Renal pelvis (tissue), 1 donor: ENCODE measurements at regions not wholly inside any gene's neighbourhood (a gene's known extent, or its start where the extent isn't known, plus 50 kb on each side); places are given as distances from the start of the nearest gene placed in this dataset.

Experiments used
- DNase-seq: peaks from one replicate; pipeline ENCODE4 v3.0.0-alpha.2; 2013

GRCh38 chr11:105553025-105553424 is 56.8 kb upstream of the GRIA4 start:
- no peak for DNase-seq

GRCh38 chr11:105548359-105548758 is 61.5 kb upstream of the GRIA4 start:
- no peak for DNase-seq

GRCh38 chr11:105538588-105538987 is 71.3 kb upstream of the GRIA4 start:
- no peak for DNase-seq

- DNase-seq = no peak
These were observed 72.3 kb upstream of the GRIA4 start for GRCh38 chr11:105537531-105537930.

GRCh38 chr11:105524286-105524685 is 85.6 kb upstream of the GRIA4 start:
- peak; percentile 14 for DNase-seq

GRCh38 chr11:105520706-105521345 is 89.0 kb upstream of the GRIA4 start:
- DNase-seq = no peak

GRCh38 chr11:105507496-105508254 is 102.2 kb upstream of the GRIA4 start:
- no peak for DNase-seq

- no peak for DNase-seq
These were observed 117.9 kb upstream of the GRIA4 start for GRCh38 chr11:105492010-105492409.

GRCh38 chr11:105491394-105491793 is 118.5 kb upstream of the GRIA4 start:
- no peak for DNase-seq

GRCh38 chr11:105490333-105490732 is 119.5 kb upstream of the GRIA4 start:
- DNase-seq = no peak

- peak; percentile 51 for DNase-seq
These were observed 120.4 kb upstream of the GRIA4 start for GRCh38 chr11:105489446-105489845.

GRCh38 chr11:105486929-105487328 is 122.9 kb upstream of the GRIA4 start:
- DNase-seq = no peak

- DNase-seq = no peak
These were observed 139.9 kb upstream of the GRIA4 start for GRCh38 chr11:105469931-105470330.

- DNase-seq = no peak
These were observed 141.7 kb upstream of the GRIA4 start for GRCh38 chr11:105468154-105468553.

- peak; percentile 9 for DNase-seq
These were observed 143.2 kb upstream of the GRIA4 start for GRCh38 chr11:105466582-105467228.

- no peak for DNase-seq
These were observed 151.8 kb upstream of the GRIA4 start for GRCh38 chr11:105458071-105458470.

- DNase-seq = no peak
These were observed 152.9 kb upstream of the GRIA4 start for GRCh38 chr11:105456950-105457349.

GRCh38 chr11:105449100-105449734 is 160.7 kb upstream of the GRIA4 start:
- DNase-seq = no peak

- no peak for DNase-seq
These were observed 161.2 kb upstream of the GRIA4 start for GRCh38 chr11:105448703-105449079.

- no peak for DNase-seq
These were observed 161.8 kb upstream of the GRIA4 start for GRCh38 chr11:105447936-105448702.

- no peak for DNase-seq
These were observed 166.2 kb upstream of the GRIA4 start for GRCh38 chr11:105443623-105444022.
